22Rv1 (cell line): ENCODE measurements at regions not wholly inside any gene's neighbourhood (a gene's known extent, or its start where the extent isn't known, plus 50 kb on each side); places are given as distances from the start of the nearest gene placed in this dataset.

ENCODE experiments used
- ZFX ChIP-seq: fragments of 450-650 bp; IDR thresholded peaks from 2 replicates; pipeline ENCODE4 v1.6.1; 2017; ENCODE audit warnings: antibody characterized with exemption, borderline replicate concordance
- TF ChIP-seq, protein P1 (sequence below): fragments of 450-650 bp; IDR thresholded peaks from 2 replicates; pipeline ENCODE4 v1.5.1; 2017; ENCODE audit warnings: mild to moderate bottlenecking

DNA sequence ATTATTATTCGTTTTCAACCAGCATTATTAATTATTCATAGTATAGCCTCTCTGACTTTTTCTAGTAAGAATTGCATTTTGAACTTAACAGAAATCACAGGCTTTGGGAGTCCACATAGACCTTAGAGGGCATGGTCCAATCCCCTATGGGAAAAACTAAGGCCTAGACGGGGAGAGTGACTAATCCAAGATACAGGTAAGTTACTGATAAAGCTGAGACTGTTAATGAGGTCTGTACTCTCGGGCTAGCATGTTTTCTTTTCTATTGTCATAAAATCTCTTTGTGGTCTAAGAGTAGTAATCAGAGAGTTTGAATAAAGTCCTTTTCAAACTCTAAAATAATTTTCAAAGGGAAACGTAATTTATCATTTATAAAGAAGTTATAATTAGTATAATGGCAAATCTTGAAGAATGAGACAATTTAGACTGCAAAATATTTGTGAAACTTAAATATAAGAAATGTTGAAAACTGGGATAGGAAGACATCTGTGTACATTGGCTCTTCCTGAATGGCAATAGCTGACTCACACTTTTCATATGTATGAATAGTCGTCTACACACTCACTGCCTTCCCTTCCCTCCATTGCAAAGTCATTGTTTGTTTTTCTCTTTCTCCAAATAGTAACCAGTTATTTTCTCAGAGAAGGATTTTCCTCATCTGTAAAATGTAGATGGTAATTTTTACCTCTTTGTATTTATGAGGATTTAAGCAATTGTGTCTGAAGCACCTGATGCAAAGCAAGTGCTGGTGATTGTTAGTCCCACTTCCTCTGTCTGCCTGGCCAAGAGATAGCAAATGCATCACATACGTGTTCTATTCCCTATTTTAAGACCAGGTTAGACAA is 207.9 kb upstream of the CD180 start:
- TF ChIP-seq, protein P1, sequence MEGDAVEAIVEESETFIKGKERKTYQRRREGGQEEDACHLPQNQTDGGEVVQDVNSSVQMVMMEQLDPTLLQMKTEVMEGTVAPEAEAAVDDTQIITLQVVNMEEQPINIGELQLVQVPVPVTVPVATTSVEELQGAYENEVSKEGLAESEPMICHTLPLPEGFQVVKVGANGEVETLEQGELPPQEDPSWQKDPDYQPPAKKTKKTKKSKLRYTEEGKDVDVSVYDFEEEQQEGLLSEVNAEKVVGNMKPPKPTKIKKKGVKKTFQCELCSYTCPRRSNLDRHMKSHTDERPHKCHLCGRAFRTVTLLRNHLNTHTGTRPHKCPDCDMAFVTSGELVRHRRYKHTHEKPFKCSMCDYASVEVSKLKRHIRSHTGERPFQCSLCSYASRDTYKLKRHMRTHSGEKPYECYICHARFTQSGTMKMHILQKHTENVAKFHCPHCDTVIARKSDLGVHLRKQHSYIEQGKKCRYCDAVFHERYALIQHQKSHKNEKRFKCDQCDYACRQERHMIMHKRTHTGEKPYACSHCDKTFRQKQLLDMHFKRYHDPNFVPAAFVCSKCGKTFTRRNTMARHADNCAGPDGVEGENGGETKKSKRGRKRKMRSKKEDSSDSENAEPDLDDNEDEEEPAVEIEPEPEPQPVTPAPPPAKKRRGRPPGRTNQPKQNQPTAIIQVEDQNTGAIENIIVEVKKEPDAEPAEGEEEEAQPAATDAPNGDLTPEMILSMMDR = no peak
- no peak for TF ChIP-seq ZFX
